Breast epithelium (tissue), 4 donors: ENCODE measurements at regions not wholly inside any gene's neighbourhood (a gene's known extent, or its start where the extent isn't known, plus 50 kb on each side); places are given as distances from the start of the nearest gene placed in this dataset.

Experiments used
- DNase-seq, 2 donors: peaks; one replicate each; pipeline ENCODE4 v3.0.0-alpha.2; 2019; ENCODE audit warnings: low spot score in 2 of 2
- H3K27ac ChIP-seq, 2 donors: fragments of 200-600 bp; sonication (generic) in 1 of 2; one replicate each; pipeline ENCODE4 v1.5.1; 2016 to 2019; ENCODE audit warnings: mild to moderate bottlenecking in 1 of 2
- H3K27me3 ChIP-seq, 2 donors: fragments of 200-600 bp; sonication (generic) in 1 of 2; one replicate each; pipeline versions ENCODE4 v1.5.1 to v1.6.0; 2017 to 2019; ENCODE audit warnings: control low read depth in 1 of 2, mild to moderate bottlenecking in 1 of 2
- H3K36me3 ChIP-seq: fragments of 200-600 bp; one replicate; pipeline ENCODE4 v1.5.1; 2019
- H3K4me1 ChIP-seq, 2 donors: fragments of 200-600 bp; sonication (generic); one replicate each; pipeline ENCODE4 v1.5.1; 2016 to 2019; ENCODE audit warnings: control low read depth in 1 of 2
- H3K4me3 ChIP-seq, 3 donors: fragments of 200-600 bp; sonication (generic); 1 replicate in 2 of 3; 2 replicates in 1 of 3; pipeline ENCODE4 v1.5.1; 2016 to 2019; ENCODE audit warnings: mild to moderate bottlenecking in 3 of 3, moderate library complexity in 2 of 3
- H3K9me3 ChIP-seq, 2 donors: fragments of 200-600 bp; sonication (generic) in 1 of 2; one replicate each; pipeline ENCODE4 v1.5.1; 2016 to 2019; ENCODE audit warnings: control low read depth in 1 of 2
- POLR2A ChIP-seq: fragments of 450-650 bp; IDR thresholded peaks from one replicate; pipeline ENCODE4 v1.6.1; 2016; ENCODE audit warnings: antibody characterized with exemption, mild to moderate bottlenecking, moderate library complexity
- POLR2AphosphoS5 ChIP-seq, 3 donors: sonication (generic); formaldehyde crosslinking; IDR thresholded peaks; one replicate each; pipeline ENCODE4 v1.6.1; 2017; ENCODE audit warnings: antibody characterized with exemption in 3 of 3
- intact Hi-C: fragments of 100-400 bp; cut with DNase I; formaldehyde crosslinking; loops from one replicate; pipeline ENCODE4 v1.15.1; 2023; ENCODE audit warnings: low total_unique reads
- TF ChIP-seq, protein P1 (sequence below), 3 donors: fragments of 450-650 bp; IDR thresholded peaks; one replicate each; pipeline ENCODE4 v1.5.1; 2016 to 2017; ENCODE audit warnings: antibody characterized with exemption in 3 of 3, mild to moderate bottlenecking in 3 of 3, moderate library complexity in 3 of 3

DNA sequence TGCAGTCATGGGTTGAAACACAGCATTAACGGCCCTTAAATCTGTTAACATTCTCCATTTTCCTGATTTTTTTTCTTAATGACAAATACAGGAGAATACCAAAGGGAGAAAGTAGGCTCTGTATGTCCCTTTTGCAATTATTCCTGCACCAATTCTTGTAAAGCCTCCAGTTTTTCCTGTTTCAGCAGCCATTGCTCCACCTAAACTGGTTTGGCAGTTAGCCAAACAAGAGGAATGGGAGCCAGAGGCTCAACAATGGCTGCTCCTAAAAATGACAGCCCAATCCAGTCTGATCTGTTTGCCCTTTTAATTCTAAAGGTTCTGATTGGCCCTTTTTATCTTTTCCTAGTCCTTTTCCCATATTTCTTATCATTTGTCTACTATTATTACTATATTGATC, 284.2 kb upstream of the SGK1 start:
- H3K9me3 ChIP-seq = peaks cover 0 to 10% of the 10 kb centered on the region in 2 donors
- H3K36me3 ChIP-seq = no peaks in the 10 kb centered on the region
- intact Hi-C loops = no loop called here
- H3K4me3 ChIP-seq = no peak overlapping the region
- H3K27ac ChIP-seq = no peak overlapping the region
- DNase-seq = no peak
- no peaks in the 10 kb centered on the region for H3K27me3 ChIP-seq
- no peaks in the 10 kb centered on the region for H3K4me1 ChIP-seq
- TF ChIP-seq, protein P1, sequence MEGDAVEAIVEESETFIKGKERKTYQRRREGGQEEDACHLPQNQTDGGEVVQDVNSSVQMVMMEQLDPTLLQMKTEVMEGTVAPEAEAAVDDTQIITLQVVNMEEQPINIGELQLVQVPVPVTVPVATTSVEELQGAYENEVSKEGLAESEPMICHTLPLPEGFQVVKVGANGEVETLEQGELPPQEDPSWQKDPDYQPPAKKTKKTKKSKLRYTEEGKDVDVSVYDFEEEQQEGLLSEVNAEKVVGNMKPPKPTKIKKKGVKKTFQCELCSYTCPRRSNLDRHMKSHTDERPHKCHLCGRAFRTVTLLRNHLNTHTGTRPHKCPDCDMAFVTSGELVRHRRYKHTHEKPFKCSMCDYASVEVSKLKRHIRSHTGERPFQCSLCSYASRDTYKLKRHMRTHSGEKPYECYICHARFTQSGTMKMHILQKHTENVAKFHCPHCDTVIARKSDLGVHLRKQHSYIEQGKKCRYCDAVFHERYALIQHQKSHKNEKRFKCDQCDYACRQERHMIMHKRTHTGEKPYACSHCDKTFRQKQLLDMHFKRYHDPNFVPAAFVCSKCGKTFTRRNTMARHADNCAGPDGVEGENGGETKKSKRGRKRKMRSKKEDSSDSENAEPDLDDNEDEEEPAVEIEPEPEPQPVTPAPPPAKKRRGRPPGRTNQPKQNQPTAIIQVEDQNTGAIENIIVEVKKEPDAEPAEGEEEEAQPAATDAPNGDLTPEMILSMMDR (IDR thresholded peaks at IDR 0.05) = no peak
- TF ChIP-seq POLR2A (no peak), POLR2AphosphoS5 (IDR thresholded peaks at IDR 0.05) (no peak)

DNA sequence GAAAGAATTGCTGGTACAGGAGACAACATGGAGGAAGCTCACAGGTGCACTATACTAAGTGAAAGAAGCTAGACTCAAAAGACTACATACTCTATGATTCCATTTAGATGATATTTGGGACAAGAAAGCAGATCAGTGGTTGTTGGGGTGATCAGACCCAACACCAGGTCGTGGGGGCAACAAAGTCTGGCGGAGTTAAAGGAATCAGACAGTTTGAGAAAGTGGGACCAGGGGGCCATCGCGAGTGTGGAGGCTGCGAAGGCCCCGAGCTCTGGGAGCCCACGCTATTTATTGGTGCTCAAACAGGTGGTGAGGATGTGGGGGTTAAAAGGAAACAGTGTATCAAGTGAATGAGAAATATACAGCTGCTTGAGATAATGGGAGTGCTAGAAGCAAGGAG, 282.8 kb upstream of the SGK1 start:
- no peaks in the 10 kb centered on the region for H3K36me3 ChIP-seq
- H3K4me1 ChIP-seq = no peaks in the 10 kb centered on the region
- H3K27me3 ChIP-seq = no peaks in the 10 kb centered on the region
- no peak for TF ChIP-seq POLR2AphosphoS5 (IDR thresholded peaks at IDR 0.05)
- no peak for TF ChIP-seq POLR2A
- TF ChIP-seq, protein P1 (IDR thresholded peaks at IDR 0.05) = no peak
- no peak overlapping the region for H3K4me3 ChIP-seq
- no peak for DNase-seq
- intact Hi-C loops = no loop called here
- no peak overlapping the region for H3K27ac ChIP-seq
- H3K9me3 ChIP-seq = peaks cover 0 to 10% of the 10 kb centered on the region in 2 donors

DNA sequence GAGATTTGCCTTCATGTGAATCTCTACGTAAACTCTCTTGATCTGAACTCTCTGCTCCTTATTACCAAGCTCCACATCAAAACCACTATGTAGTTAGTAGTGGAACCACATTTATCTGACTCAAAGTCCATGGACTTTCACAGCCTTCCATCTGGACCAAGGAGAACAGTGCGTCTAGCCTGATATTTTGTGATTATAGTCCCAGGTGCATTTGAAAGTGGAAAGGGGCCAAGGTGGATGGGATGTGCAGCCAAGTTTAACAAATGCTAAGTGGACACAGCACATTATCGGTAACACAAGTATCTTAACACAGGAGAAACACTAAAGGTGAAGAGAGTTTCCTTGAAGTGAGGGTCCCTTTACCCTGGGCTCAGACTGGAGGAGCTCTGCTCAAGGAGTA, 281.2 kb upstream of the SGK1 start:
- no peak for DNase-seq
- no peak for TF ChIP-seq POLR2AphosphoS5 (IDR thresholded peaks at IDR 0.05)
- no peak for TF ChIP-seq POLR2A
- TF ChIP-seq, protein P1 (IDR thresholded peaks at IDR 0.05) = no peak
- Histone ChIP-seq H3K4me1 (no peaks in the 10 kb centered on the region), H3K9me3 (peaks cover 0 to 10% of the 10 kb centered on the region in 2 donors), H3K27ac (peak overlapping the region; percentile 4 to 24), H3K4me3 (no peak overlapping the region), H3K36me3 (no peaks in the 10 kb centered on the region), H3K27me3 (no peaks in the 10 kb centered on the region)
- intact Hi-C loops = loop anchor here (10.0 kb wide), 1 partner anchor 334 kb away; no protein-coding TSS in a partner anchor

DNA sequence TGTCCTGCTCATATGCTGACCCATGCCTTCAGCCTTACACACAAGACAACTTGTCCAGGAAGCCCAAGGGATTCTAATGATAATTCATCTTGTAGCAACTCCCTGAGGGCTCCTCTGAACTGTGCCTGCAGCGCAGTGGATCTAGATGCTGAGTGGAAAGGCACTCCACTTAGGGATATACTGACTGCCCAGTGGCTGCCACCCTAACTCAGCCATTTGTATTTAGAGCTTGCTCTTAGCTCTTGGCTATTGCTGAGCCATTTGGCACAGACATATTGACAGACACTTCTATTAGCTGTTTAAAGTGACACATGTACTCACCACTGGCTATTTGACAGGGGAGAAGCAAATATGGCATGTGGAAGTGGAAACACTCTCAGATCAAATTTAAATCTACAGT, 278.3 kb upstream of the SGK1 start:
- no peaks in the 10 kb centered on the region for H3K27me3 ChIP-seq
- intact Hi-C loops = loop anchor here (10.0 kb wide), 1 partner anchor 331 kb away; no protein-coding TSS in a partner anchor

DNA sequence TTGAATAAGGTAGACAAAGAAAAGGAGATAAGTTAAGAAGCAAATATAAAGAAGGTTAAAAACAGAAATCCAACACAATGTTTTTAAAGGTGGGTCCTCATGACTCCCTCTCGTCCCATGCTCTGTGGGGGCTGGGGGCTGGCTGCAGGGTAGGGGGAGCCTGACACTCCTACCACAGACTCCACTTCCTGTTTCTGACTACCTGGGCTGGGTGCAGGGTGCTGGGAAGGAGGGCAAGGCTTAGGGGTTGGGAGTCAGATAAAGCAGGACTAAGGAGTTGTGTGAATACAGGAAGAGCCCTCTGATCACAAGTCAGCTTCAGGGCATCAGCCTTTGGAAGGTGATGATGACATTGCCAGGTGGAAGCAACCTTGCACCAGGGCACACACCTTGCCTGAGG, 277.0 kb upstream of the SGK1 start:
- intact Hi-C loops = loop anchor here (10.0 kb wide), 1 partner anchor 330 kb away; no protein-coding TSS in a partner anchor

More for the DNA sequence above, 278.3 kb upstream of the SGK1 start:
- Histone ChIP-seq H3K9me3 (peaks cover 0 to 9% of the 10 kb centered on the region in 2 donors), H3K27ac (no peak overlapping the region), H3K4me1 (no peaks in the 10 kb centered on the region), H3K4me3 (no peak overlapping the region), H3K36me3 (no peaks in the 10 kb centered on the region)
- DNase-seq = no peak
- no peak for TF ChIP-seq POLR2AphosphoS5 (IDR thresholded peaks at IDR 0.05)
- no peak for TF ChIP-seq POLR2A
- TF ChIP-seq, protein P1 (IDR thresholded peaks at IDR 0.05) = no peak

More for the DNA sequence above, 277.0 kb upstream of the SGK1 start:
- Histone ChIP-seq H3K9me3 (no peaks in the 10 kb centered on the region), H3K27me3 (no peaks in the 10 kb centered on the region), H3K4me3 (no peak overlapping the region), H3K27ac (no peak overlapping the region), H3K36me3 (no peaks in the 10 kb centered on the region), H3K4me1 (no peaks in the 10 kb centered on the region)
- TF ChIP-seq POLR2AphosphoS5 (IDR thresholded peaks at IDR 0.05) (no peak), POLR2A (no peak)
- TF ChIP-seq, protein P1 (IDR thresholded peaks at IDR 0.05) = no peak
- DNase-seq = no peak
